ENCODE measurements at regions not wholly inside any gene's neighbourhood (a gene's known extent, or its start where the extent isn't known, plus 50 kb on each side); places are given as distances from the start of the nearest gene placed in this dataset.
A peak's percentile ranks its signal among the peaks of the same experiment; 100 is the strongest.

DNA sequence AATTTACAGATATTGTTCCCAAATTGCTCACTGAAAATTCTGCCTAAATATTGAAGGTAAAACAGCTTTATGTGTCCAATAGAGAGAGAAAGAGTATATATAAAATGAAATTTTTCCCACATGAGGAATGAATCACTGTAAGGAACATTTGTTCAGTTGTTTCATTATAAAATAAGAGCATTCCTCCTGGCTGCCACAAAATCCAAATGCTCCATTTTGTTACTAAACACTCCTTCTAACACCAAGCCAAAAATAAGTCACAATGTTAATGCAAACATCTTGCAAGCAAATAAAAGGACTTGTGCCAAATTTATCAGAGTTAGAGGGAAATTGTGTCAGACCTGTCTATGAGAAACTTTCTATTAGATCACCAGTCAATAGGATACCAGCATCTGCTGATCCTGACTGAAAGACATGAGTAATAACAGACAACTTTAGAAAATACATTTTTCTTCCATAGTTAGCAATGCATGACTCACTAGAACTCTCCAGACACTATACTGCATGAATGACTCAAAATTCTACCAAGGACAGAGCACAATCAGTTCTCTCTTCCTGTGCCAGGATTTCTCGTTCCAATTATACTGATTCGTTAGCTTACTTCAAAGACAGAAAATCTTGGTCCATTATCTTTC lies 83.5 kb upstream of the FNDC3A start:
- H3K4me3 Mint-ChIP-seq = peak overlapping the region; percentile 73
- peaks cover 0 to 10% of the 10 kb centered on the region in 2 donors for H3K27me3 Mint-ChIP-seq
- H3K27ac Mint-ChIP-seq = peak overlapping the region; percentile 81 to 89
- H3K36me3 Mint-ChIP-seq = peaks cover 12% of the 10 kb centered on the region
- H3K9me3 Mint-ChIP-seq = no peaks in the 10 kb centered on the region
- H3K4me1 Mint-ChIP-seq (ENCODE audit: low read depth in 2 of 2) = peaks cover 19 to 27% of the 10 kb centered on the region in 2 donors
- DNase-seq (ENCODE audit: low spot score) (no peak), ATAC-seq (peak; percentile 93 to 96)

DNA sequence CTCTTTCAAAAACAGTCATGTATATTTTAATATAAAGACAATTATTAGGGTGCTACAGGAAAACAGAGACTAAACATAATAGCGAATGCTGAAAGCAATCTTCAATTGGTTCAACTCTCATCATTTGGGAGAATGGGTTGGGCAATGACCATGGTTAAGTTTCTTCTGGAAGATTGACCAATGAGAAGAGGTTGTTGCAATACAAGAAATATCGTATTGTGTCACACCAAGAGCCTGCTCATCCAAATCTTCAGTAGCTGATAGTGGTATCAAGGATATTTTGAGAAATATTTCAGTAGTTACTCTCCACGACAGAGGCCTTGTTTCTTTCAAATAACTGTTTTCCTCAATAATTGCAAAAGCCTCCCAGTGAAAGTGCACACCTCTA lies 83.0 kb upstream of the FNDC3A start:
- H3K27ac Mint-ChIP-seq = peak overlapping the region; percentile 81 to 89
- no peak overlapping the region for H3K4me3 Mint-ChIP-seq
- H3K4me1 Mint-ChIP-seq (ENCODE audit: low read depth in 2 of 2) = peaks cover 19 to 27% of the 10 kb centered on the region in 2 donors
- peaks cover 1 to 11% of the 10 kb centered on the region in 2 donors for H3K27me3 Mint-ChIP-seq
- H3K9me3 Mint-ChIP-seq = peaks cover under 1% of the 10 kb centered on the region
- ATAC-seq (peak in 1 of 2 donors; percentile 34), DNase-seq (ENCODE audit: low spot score) (no peak)
- H3K36me3 Mint-ChIP-seq = peaks cover 12% of the 10 kb centered on the region

DNA sequence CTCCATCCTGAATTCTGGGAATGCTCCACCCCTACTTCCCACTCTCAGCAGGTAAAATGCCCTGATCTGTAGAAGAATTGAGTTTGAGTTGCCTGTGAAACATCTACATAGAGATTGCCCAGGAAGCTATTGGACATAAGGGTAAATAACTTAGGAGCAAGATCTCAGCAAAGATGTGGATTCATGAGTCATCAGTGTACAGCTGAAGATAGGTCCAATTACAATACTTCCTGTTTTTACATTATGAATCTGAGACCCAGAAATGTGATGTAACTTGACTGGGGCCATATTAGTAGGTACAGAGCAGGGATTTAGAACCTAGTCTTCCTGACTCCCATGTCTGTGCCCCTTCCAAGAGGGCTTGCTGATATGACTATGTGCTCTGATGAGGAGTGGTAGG lies 79.4 kb upstream of the FNDC3A start:
- Mint-ChIP-seq H3K36me3 (peaks cover 8% of the 10 kb centered on the region), H3K4me1 (ENCODE audit: low read depth in 2 of 2) (peaks cover 11% of the 10 kb centered on the region in 2 donors), H3K4me3 (no peak overlapping the region), H3K27me3 (peaks cover 31% of the 10 kb centered on the region in 2 donors), H3K9me3 (peaks cover 12% of the 10 kb centered on the region), H3K27ac (no peak overlapping the region)
- no peak for DNase-seq (ENCODE audit: low spot score)
- ATAC-seq = no peak

DNA sequence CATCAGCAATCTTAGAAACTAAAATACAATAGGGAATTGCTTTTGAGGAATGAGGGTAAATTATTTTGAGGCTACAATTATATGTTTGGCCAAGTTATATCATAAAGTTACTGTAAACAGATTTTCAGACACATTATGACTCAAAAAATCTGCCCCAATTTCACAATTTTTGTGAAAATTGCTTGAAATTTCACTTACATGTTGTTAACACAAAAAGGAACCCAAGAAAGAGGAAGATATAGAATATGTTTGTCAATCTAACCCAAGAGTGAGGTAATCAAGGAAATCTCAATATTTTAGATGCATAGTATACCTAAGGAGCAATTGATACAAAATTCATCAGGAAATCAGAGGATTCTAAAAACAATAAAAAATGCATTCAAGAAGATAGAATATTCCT lies 73.9 kb upstream of the FNDC3A start:
- H3K27ac Mint-ChIP-seq = peak overlapping the region in 1 of 2 donors; percentile 56
- H3K4me3 Mint-ChIP-seq = no peak overlapping the region
- H3K27me3 Mint-ChIP-seq = peaks cover 37 to 46% of the 10 kb centered on the region in 2 donors
- peaks cover 12% of the 10 kb centered on the region for H3K9me3 Mint-ChIP-seq
- ATAC-seq (no peak), DNase-seq (ENCODE audit: low spot score) (no peak)
- peaks cover 0 to 11% of the 10 kb centered on the region in 2 donors for H3K4me1 Mint-ChIP-seq (ENCODE audit: low read depth in 2 of 2)
- peaks cover 5% of the 10 kb centered on the region for H3K36me3 Mint-ChIP-seq

DNA sequence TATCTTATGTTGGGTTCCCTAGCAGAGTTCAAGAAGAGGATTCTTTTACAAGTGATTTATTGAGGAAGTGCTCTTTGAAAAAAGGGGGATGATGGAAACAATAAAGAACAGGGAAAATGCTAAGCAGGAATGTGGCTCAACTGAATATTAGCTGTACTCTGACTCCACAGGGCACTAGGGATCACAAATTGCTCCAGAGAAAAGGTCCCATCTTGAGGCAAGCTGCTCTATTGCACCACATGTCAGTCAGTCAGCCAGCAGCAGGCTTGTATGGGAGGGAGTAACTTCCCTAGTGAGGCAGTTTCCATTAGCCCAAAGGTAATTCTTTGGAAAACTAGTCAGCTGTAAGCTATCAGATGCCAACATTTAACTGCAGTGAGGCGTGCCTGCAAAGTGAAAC lies 73.3 kb upstream of the FNDC3A start:
- no peak overlapping the region for H3K4me3 Mint-ChIP-seq
- H3K27me3 Mint-ChIP-seq = peaks cover 41 to 52% of the 10 kb centered on the region in 2 donors
- peaks cover 5% of the 10 kb centered on the region for H3K36me3 Mint-ChIP-seq
- peaks cover 15% of the 10 kb centered on the region for H3K9me3 Mint-ChIP-seq
- no peak overlapping the region for H3K27ac Mint-ChIP-seq
- H3K4me1 Mint-ChIP-seq (ENCODE audit: low read depth in 2 of 2) = peaks cover 0 to 11% of the 10 kb centered on the region in 2 donors
- ATAC-seq (no peak), DNase-seq (ENCODE audit: low spot score) (no peak)

DNA sequence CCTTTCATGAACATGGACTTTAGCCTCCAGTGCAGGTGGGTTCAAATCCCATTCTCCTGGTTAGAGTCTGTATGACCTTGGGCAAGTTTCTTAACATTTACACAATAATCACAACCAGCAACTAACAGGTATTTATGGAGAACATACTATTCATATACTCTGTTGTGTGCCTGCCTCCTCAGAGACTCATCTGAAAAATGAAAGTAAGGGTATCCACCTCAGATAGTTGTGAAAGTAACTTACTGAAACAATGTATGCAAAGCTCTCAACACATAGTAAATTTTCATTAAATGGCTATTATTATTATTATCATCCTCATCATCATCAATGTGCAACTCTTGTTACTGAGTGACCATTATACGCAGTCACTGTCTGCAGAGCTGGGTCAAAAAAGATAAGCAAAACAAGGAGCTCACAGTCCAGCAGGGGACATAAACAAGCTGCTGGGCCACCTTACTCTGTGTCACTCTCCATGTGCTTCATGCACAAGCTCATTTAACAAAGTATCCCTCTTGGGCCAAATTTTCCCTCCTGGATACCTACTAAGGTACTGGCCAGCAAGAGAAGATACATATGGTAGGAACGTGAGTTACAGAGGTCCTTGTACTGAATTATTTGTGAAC lies 70.9 kb upstream of the FNDC3A start:
- H3K4me3 Mint-ChIP-seq = no peak overlapping the region
- H3K27me3 Mint-ChIP-seq = peaks cover 31 to 43% of the 10 kb centered on the region in 2 donors
- no peaks in the 10 kb centered on the region for H3K36me3 Mint-ChIP-seq
- ATAC-seq (peak; percentile 33 to 50), DNase-seq (ENCODE audit: low spot score) (no peak)
- peaks cover 3% of the 10 kb centered on the region for H3K9me3 Mint-ChIP-seq
- H3K27ac Mint-ChIP-seq = no peak overlapping the region
- H3K4me1 Mint-ChIP-seq (ENCODE audit: low read depth in 2 of 2) = peaks cover 0 to 11% of the 10 kb centered on the region in 2 donors

DNA sequence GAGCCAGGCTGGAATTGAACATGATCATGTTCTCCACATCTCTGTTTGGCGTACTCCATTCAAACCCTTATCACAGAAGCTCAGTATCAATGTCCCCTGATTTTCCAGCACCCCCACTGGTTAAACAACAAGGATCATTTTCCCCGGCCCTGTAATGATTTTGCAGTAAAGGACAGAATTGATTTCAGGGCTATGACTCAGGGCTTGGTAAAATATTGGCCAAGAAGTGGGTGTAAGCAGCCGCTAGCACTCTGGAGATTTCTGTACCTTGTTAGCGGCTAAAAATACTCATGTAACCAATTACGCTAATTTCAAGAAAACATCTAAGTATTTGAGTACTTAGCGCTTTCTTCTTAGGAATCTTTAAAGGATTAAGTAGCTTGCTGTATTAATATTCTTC lies 69.5 kb upstream of the FNDC3A start:
- Mint-ChIP-seq H3K4me1 (ENCODE audit: low read depth in 2 of 2) (peaks cover 0 to 11% of the 10 kb centered on the region in 2 donors), H3K27ac (no peak overlapping the region), H3K9me3 (peaks cover 3% of the 10 kb centered on the region), H3K36me3 (no peaks in the 10 kb centered on the region), H3K4me3 (no peak overlapping the region), H3K27me3 (peaks cover 34 to 47% of the 10 kb centered on the region in 2 donors)
- DNase-seq (ENCODE audit: low spot score) (no peak), ATAC-seq (no peak)

DNA sequence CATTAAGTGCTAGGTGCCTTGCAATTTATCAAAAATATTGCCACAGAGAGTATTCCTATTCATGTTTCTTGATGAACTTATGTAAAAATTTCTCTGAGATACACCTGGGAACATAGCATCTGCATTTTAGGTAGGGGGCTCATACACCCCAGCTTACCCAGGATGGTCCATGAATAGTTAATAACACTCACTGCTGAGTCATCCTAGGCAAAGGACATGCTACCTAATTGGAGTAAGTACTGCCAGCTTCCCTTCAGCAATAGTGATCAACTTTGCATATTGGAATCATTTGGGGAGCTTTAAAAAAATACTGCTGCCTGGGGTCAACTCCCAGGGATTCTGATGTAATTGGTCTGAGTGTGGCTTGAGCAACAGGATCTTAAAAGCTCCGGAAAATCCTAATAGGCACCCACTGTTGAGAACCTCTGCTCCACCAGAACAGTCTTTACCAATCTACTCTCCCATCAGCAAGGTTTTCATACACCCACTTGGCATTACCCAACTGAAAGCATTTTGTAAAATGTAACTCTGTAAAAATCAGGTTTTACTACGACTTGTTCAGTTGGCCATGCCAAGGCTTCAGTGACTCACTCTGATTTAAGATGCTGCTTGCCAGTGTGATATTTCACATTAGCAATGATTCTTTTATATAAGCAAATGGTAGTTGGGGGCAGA lies 67.2 kb upstream of the FNDC3A start:
- peaks cover 3% of the 10 kb centered on the region for H3K9me3 Mint-ChIP-seq

DNA sequence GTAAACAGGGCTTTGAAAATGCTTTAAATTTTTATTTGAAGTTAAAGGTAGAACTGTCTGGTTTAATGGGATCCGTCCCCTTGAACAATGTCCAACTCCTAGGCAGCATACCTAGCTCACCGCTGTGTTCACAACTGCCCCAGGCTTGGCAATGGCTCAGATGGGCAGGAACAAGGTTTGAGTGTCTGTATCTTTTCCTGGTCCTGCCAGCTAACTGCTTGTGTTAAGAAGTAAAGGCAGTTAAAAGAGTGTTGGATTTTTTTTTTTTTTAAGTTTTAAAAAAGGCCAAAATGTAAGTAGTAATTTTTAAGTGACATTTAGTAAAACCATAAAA lies 66.7 kb upstream of the FNDC3A start:
- peaks cover 3% of the 10 kb centered on the region for H3K9me3 Mint-ChIP-seq
- H3K4me1 Mint-ChIP-seq (ENCODE audit: low read depth in 2 of 2) = peaks cover 0 to 8% of the 10 kb centered on the region in 2 donors
- ATAC-seq (no peak), DNase-seq (ENCODE audit: low spot score) (no peak)
- H3K4me3 Mint-ChIP-seq = no peak overlapping the region
- H3K27ac Mint-ChIP-seq = no peak overlapping the region
- H3K27me3 Mint-ChIP-seq = peaks cover 21 to 34% of the 10 kb centered on the region in 2 donors
- no peaks in the 10 kb centered on the region for H3K36me3 Mint-ChIP-seq

More for the DNA sequence above, 67.2 kb upstream of the FNDC3A start:
- Mint-ChIP-seq H3K36me3 (no peaks in the 10 kb centered on the region), H3K27me3 (peaks cover 23 to 35% of the 10 kb centered on the region in 2 donors), H3K4me1 (ENCODE audit: low read depth in 2 of 2) (peaks cover 0 to 8% of the 10 kb centered on the region in 2 donors), H3K27ac (no peak overlapping the region), H3K4me3 (no peak overlapping the region)
- DNase-seq (ENCODE audit: low spot score) = no peak
- ATAC-seq = no peak

DNA sequence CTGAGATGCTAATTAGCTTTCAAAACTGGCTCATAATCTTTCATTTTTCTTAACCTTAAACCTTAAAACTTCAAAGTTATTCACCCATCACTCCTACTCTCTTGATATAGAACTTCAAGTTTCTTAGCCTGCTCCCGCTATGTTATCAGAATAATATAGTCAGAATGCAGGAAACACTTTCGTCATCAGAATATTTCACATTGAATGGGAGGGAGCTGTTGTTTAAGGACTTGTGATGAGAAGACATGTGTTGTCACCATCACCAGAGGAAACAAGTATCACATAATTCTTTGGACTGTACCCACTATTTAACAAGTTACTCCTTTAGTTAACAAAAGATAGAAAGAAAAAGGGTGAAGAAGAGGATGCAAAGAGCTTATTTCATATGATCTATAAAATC lies 65.0 kb upstream of the FNDC3A start:
- H3K36me3 Mint-ChIP-seq = no peaks in the 10 kb centered on the region
- peaks cover 22 to 40% of the 10 kb centered on the region in 2 donors for H3K27me3 Mint-ChIP-seq
- no peak overlapping the region for H3K4me3 Mint-ChIP-seq
- DNase-seq (ENCODE audit: low spot score) (no peak), ATAC-seq (no peak)
- no peaks in the 10 kb centered on the region for H3K4me1 Mint-ChIP-seq (ENCODE audit: low read depth in 2 of 2)
- H3K9me3 Mint-ChIP-seq = peaks cover 3% of the 10 kb centered on the region
- peak overlapping the region in 1 of 2 donors; percentile 2 for H3K27ac Mint-ChIP-seq

DNA sequence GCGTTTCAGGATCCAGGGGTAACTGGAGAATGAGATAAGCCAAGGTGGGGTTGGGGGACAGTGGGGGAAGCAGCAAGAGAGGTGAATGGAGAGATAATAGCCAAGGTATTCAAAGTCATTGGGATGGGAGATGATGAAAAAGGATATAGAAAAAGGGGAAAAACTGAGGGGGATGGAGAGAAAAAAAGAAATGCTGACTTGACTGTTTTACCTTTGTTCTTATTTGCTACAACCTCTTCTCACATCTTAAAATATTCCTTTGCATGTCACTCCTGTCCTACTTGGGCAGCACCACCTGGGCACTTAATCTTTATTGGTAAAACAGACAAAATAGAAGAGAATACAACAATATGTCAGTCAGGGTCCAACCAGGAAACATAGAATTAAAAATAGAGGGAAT lies 56.0 kb upstream of the FNDC3A start:
- ATAC-seq (no peak), DNase-seq (ENCODE audit: low spot score) (no peak)
- Mint-ChIP-seq H3K4me3 (no peak overlapping the region), H3K36me3 (no peaks in the 10 kb centered on the region), H3K9me3 (no peaks in the 10 kb centered on the region), H3K27me3 (peaks cover 17 to 26% of the 10 kb centered on the region in 2 donors), H3K27ac (peak overlapping the region in 1 of 2 donors; percentile 39), H3K4me1 (ENCODE audit: low read depth in 2 of 2) (peaks cover 0 to 2% of the 10 kb centered on the region in 2 donors)

DNA sequence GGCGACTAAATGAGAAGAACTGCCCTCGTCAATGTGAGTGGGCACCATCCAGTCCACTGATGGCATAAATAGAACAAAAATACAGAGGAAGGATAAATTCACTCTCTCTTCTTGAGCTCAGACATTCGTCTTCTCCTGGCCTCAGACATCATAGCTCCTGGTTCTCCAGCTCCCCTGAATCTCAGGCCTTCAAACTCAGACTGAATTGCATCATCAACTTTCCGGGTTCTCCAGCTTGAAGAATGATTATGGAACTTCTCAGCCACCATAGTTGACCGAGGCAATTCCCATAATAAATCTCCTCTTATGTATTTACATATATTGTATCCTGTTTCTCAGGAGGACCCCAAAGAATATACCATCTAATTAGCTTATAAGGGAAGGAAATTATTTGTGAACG lies 55.0 kb upstream of the FNDC3A start:
- ATAC-seq = no peak
- H3K4me1 Mint-ChIP-seq (ENCODE audit: low read depth in 2 of 2) = peaks cover 0 to 2% of the 10 kb centered on the region in 2 donors

DNA sequence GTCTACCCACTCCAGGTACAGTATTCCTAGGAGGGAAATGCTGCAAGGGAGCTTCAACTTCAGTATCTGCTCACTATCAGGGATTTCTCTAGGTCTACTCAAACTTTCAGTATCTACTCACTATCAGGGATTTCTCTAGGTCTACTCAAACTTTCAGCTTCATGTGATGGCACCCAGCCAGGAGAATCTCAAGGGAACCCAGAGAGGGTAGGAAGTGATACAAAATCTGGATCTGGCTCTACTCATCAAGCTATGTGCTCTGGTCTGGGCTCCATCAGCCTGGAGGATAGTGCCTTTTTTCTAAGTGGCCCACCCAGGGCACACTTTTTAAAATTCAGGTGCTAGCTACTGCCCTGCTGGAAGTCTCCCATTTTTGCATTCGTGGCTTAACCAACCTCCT lies 52.3 kb upstream of the FNDC3A start:
- H3K27ac Mint-ChIP-seq = no peak overlapping the region
- no peak overlapping the region for H3K4me3 Mint-ChIP-seq
- peaks cover 0 to 2% of the 10 kb centered on the region in 2 donors for H3K4me1 Mint-ChIP-seq (ENCODE audit: low read depth in 2 of 2)
- no peaks in the 10 kb centered on the region for H3K36me3 Mint-ChIP-seq
- ATAC-seq (no peak), DNase-seq (ENCODE audit: low spot score) (no peak)
- no peaks in the 10 kb centered on the region for H3K9me3 Mint-ChIP-seq
- H3K27me3 Mint-ChIP-seq = peaks cover 12% of the 10 kb centered on the region in 2 donors

More for the DNA sequence above, 55.0 kb upstream of the FNDC3A start:
- no peak for DNase-seq (ENCODE audit: low spot score)
- no peak overlapping the region for H3K27ac Mint-ChIP-seq
- no peak overlapping the region for H3K4me3 Mint-ChIP-seq
- no peaks in the 10 kb centered on the region for H3K36me3 Mint-ChIP-seq
- no peaks in the 10 kb centered on the region for H3K9me3 Mint-ChIP-seq
- peaks cover 15 to 21% of the 10 kb centered on the region in 2 donors for H3K27me3 Mint-ChIP-seq

DNA sequence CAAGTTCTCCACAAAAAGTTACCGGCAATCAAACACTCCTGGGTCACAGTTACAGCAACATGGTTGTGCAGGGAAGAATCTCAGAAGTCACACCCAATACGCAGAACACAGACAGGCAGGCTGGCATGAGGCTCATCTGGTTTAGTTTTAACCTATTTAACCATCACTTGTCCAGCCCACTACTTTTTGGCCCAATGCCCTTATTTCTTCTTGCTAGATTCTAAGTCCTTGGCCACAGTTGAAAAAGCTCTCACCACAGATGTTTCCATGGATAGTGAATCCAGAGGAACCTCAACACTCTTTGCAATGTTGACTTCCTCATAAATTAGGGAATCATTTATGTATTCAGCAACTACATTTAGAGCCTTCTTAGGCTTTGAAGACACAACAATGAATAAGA lies 50.7 kb upstream of the FNDC3A start:
- no peak for DNase-seq (ENCODE audit: low spot score)
- H3K4me3 Mint-ChIP-seq = no peak overlapping the region
- no peaks in the 10 kb centered on the region for H3K36me3 Mint-ChIP-seq
- H3K27me3 Mint-ChIP-seq = peaks cover 6 to 12% of the 10 kb centered on the region in 2 donors
- no peaks in the 10 kb centered on the region for H3K9me3 Mint-ChIP-seq
- no peak overlapping the region for H3K27ac Mint-ChIP-seq
- no peak for ATAC-seq
- no peaks in the 10 kb centered on the region for H3K4me1 Mint-ChIP-seq (ENCODE audit: low read depth in 2 of 2)
